GM12878 (cell line): ENCODE measurements at regions not wholly inside any gene's neighbourhood (a gene's known extent, or its start where the extent isn't known, plus 50 kb on each side); places are given as distances from the start of the nearest gene placed in this dataset.

ENCODE experiments used
- CTCF ChIP-seq, 3 experiments: IDR thresholded peaks in 2 of 3; conservative IDR thresholded peaks in 1 of 3; 2 replicates each; pipeline ENCODE4 v1.5.1; 2011; ENCODE audit warnings: low read depth in 3 of 3, low read length in 3 of 3, mild to moderate bottlenecking in 3 of 3, control low read depth in 2 of 3, moderate library complexity in 2 of 3, inconsistent platforms in 1 of 3, mixed read lengths in 1 of 3; ENCODE audit not compliant: control insufficient read depth in 2 of 3, insufficient read depth in 1 of 3; ENCODE audit errors: extremely low read depth in 1 of 3
- RAD21 ChIP-seq: IDR thresholded peaks from 2 replicates; pipeline ENCODE4 v1.6.1; 2011; ENCODE audit warnings: mild to moderate bottlenecking, low read depth, low read length, moderate library complexity; ENCODE audit not compliant: insufficient read depth

GRCh38 chr2:181374781-181375675 lies 82.2 kb upstream of the ITGA4 start:
- TF ChIP-seq CTCF (IDR thresholded peaks at IDR 0.05 in 2 of 3, conservative IDR thresholded peaks at IDR 0.05 in 1 of 3; ENCODE audit: control insufficient read depth in 2 of 3, extremely low read depth in 1 of 3, insufficient read depth in 1 of 3, low read depth in 3 of 3, low read length in 3 of 3) (no peak), RAD21 (no peak)
